WTC11 (cell line): ENCODE measurements at regions not wholly inside any gene's neighbourhood (a gene's known extent, or its start where the extent isn't known, plus 50 kb on each side); places are given as distances from the start of the nearest gene placed in this dataset.

Experiments
- ATAC-seq: fragments of 200-7000 bp; cut with Tn5 transposase; 2 replicates; pipeline ENCODE4 v1.10.0; 2021; ENCODE audit warnings: mild to moderate bottlenecking, moderate library complexity
- CTCF ChIA-PET: fragments of 300-600 bp; sonication (Branson Sonifier 250); formaldehyde crosslinking; loops from one replicate; lab custom pipeline; 2021; ENCODE audit warnings: antibody characterized with exemption; lab: Charles Lee
- POLR2A ChIA-PET: fragments of 350-600 bp; sonication (Branson Sonifier 250); formaldehyde crosslinking; loops from one replicate; lab custom pipeline; 2021; ENCODE audit warnings: antibody characterized with exemption; lab: Charles Lee
- DNase-seq: peaks from one replicate; pipeline ENCODE4 v3.0.0; 2021; ENCODE audit warnings: low spot score
- H3K27ac Mint-ChIP-seq: 2 replicates; pipeline ENCODE4 v1.8.0; 2021; ENCODE audit warnings: mixed read lengths
- H3K27me3 Mint-ChIP-seq: 2 replicates; pipeline ENCODE4 v1.8.0; 2021; ENCODE audit warnings: low read depth, mild to moderate bottlenecking, moderate library complexity, mixed read lengths
- H3K36me3 Mint-ChIP-seq: 2 replicates; pipeline ENCODE4 v1.8.0; 2021; ENCODE audit warnings: mixed read lengths
- H3K4me1 Mint-ChIP-seq: 2 replicates; pipeline ENCODE4 v1.8.0; 2022; ENCODE audit warnings: mixed read lengths
- H3K4me3 Mint-ChIP-seq: 2 replicates; pipeline ENCODE4 v1.8.0; 2021; ENCODE audit warnings: mild to moderate bottlenecking, moderate library complexity, mixed read lengths
- H3K9me3 Mint-ChIP-seq: 2 replicates; pipeline ENCODE4 v1.8.0; 2021; ENCODE audit warnings: mixed read lengths
- ATF1 ChIP-seq: sonication (generic); formaldehyde crosslinking; IDR thresholded peaks from 2 replicates; pipeline ENCODE4 v1.8.1; 2023; ENCODE audit warnings: mild to moderate bottlenecking, moderate library complexity, missing genetic modification reagents
- CREB1 ChIP-seq: sonication (generic); formaldehyde crosslinking; IDR thresholded peaks from 2 replicates; pipeline ENCODE4 v1.8.0; 2023; ENCODE audit warnings: mild to moderate bottlenecking, missing genetic modification reagents
- EMX1 ChIP-seq: fragments of 250-450 bp; sonication (Bioruptor Pico); IDR thresholded peaks from 2 replicates; pipeline ENCODE4 v1.8.0; 2021; ENCODE audit warnings: mild to moderate bottlenecking
- FOXJ3 ChIP-seq: sonication (generic); formaldehyde crosslinking; IDR thresholded peaks from 2 replicates; pipeline ENCODE4 v1.9.0; 2021; ENCODE audit warnings: missing genetic modification reagents, mild to moderate bottlenecking, borderline replicate concordance
- FOXK1 ChIP-seq: sonication (generic); formaldehyde crosslinking; IDR thresholded peaks from 2 replicates; pipeline ENCODE4 v1.8.0; 2022; ENCODE audit warnings: mild to moderate bottlenecking, moderate library complexity, missing genetic modification reagents
- MYBL2 ChIP-seq: sonication (generic); formaldehyde crosslinking; IDR thresholded peaks from 2 replicates; pipeline ENCODE4 v1.8.1; 2023; ENCODE audit warnings: mild to moderate bottlenecking, moderate library complexity, missing genetic modification reagents
- NFYB ChIP-seq: sonication (generic); formaldehyde crosslinking; conservative IDR thresholded peaks from 2 replicates; pipeline ENCODE4 v1.8.0; 2022; ENCODE audit warnings: low read depth, missing genetic modification reagents
- SP1 ChIP-seq: sonication (generic); formaldehyde crosslinking; conservative IDR thresholded peaks from 2 replicates; pipeline ENCODE4 v1.8.1; 2022; ENCODE audit warnings: missing genetic modification reagents
- TEAD4 ChIP-seq: sonication (generic); formaldehyde crosslinking; IDR thresholded peaks from 2 replicates; pipeline ENCODE4 v1.8.0; 2022; ENCODE audit warnings: mild to moderate bottlenecking, missing genetic modification reagents
- ZNF138 ChIP-seq: sonication (generic); formaldehyde crosslinking; conservative IDR thresholded peaks from 2 replicates; pipeline ENCODE4 v1.8.1; 2022; ENCODE audit warnings: mild to moderate bottlenecking, moderate library complexity, missing genetic modification reagents
- ZNF232 ChIP-seq: sonication (generic); formaldehyde crosslinking; IDR thresholded peaks from 2 replicates; pipeline ENCODE4 v1.8.0; 2022; ENCODE audit warnings: mild to moderate bottlenecking, missing genetic modification reagents
- ZNF416 ChIP-seq: fragments of 250-450 bp; sonication (Bioruptor Pico); IDR thresholded peaks from 2 replicates; pipeline ENCODE4 v1.9.0; 2021; ENCODE audit warnings: mild to moderate bottlenecking, inconsistent platforms
- TF ChIP-seq, protein P1 (sequence below): sonication (generic); formaldehyde crosslinking; IDR thresholded peaks from 2 replicates; pipeline ENCODE4 v1.8.0; 2022; ENCODE audit warnings: mild to moderate bottlenecking, missing genetic modification reagents
- TF ChIP-seq, protein P2 (sequence below): sonication (generic); formaldehyde crosslinking; conservative IDR thresholded peaks from 2 replicates; pipeline ENCODE4 v1.8.1; 2023; ENCODE audit warnings: mild to moderate bottlenecking, low read depth, missing genetic modification reagents, moderate library complexity
- TF ChIP-seq, protein P3 (sequence below): sonication (generic); formaldehyde crosslinking; IDR thresholded peaks from 2 replicates; pipeline ENCODE4 v1.8.1; 2023; ENCODE audit warnings: mild to moderate bottlenecking, missing genetic modification reagents
- TF ChIP-seq, protein P4 (sequence below): sonication (generic); formaldehyde crosslinking; IDR thresholded peaks from 2 replicates; pipeline ENCODE4 v1.8.1; 2022; ENCODE audit warnings: low read depth, mild to moderate bottlenecking, moderate library complexity, missing genetic modification reagents, borderline replicate concordance
- TF ChIP-seq, protein P5 (sequence below): sonication (generic); formaldehyde crosslinking; IDR thresholded peaks from 2 replicates; pipeline ENCODE4 v1.8.1; 2022; ENCODE audit warnings: mild to moderate bottlenecking, moderate library complexity, missing genetic modification reagents
- TF ChIP-seq, protein P6 (sequence below): sonication (generic); formaldehyde crosslinking; IDR thresholded peaks from 2 replicates; pipeline ENCODE4 v1.8.1; 2022; ENCODE audit warnings: low read depth, missing genetic modification reagents, borderline replicate concordance
- TF ChIP-seq, protein P7 (sequence below): sonication (generic); formaldehyde crosslinking; IDR thresholded peaks from 2 replicates; pipeline ENCODE4 v1.8.0; 2022; ENCODE audit warnings: mild to moderate bottlenecking, missing genetic modification reagents
- TF ChIP-seq, protein P8 (sequence below): fragments of 250-450 bp; sonication (Bioruptor Pico); IDR thresholded peaks from 2 replicates; pipeline ENCODE4 v1.9.0; 2021; ENCODE audit warnings: moderate library complexity, mild to moderate bottlenecking, inconsistent platforms, borderline replicate concordance

DNA sequence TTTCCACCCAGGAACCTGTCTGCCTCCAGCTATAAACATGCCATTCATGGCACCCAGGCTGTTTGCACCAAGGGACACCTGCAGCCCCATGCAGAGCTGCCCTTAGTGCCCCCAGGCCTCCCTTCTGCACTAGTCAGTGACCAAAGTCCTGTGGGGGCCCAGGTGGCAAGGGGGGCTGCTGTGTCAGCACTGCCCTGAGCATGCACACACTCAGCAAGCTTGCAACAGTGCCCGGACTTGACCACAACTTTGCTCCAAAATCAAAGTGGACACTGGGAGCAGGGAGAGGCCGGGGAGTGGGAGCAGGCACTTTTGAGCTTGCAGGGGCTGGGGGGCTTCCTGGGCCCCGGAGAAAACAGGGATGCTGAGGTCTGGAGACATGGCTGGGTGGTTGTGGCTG is 192.9 kb upstream of the MBL2 start:
- DNase-seq (no peak), ATAC-seq (no peak)
- Mint-ChIP-seq H3K4me1 (peaks cover 71% of the 10 kb centered on the region), H3K27me3 (no peaks in the 10 kb centered on the region), H3K27ac (peak overlapping the region; percentile 99), H3K9me3 (peaks cover 12% of the 10 kb centered on the region), H3K36me3 (peaks cover 10% of the 10 kb centered on the region), H3K4me3 (no peak overlapping the region)
- no peak for TF ChIP-seq CREB1 (CRISPR knock-in tag)
- TF ChIP-seq, protein P1, sequence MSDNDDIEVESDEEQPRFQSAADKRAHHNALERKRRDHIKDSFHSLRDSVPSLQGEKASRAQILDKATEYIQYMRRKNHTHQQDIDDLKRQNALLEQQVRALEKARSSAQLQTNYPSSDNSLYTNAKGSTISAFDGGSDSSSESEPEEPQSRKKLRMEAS (CRISPR knock-in tag): no peak
- ChIA-PET POLR2A (no interaction called here), CTCF (interaction anchor here (0.6 to 1.8 kb wide), 2 partner anchors 14 to 148 kb away, joined by 3 to 6 read pairs; no protein-coding TSS in a partner anchor)

DNA sequence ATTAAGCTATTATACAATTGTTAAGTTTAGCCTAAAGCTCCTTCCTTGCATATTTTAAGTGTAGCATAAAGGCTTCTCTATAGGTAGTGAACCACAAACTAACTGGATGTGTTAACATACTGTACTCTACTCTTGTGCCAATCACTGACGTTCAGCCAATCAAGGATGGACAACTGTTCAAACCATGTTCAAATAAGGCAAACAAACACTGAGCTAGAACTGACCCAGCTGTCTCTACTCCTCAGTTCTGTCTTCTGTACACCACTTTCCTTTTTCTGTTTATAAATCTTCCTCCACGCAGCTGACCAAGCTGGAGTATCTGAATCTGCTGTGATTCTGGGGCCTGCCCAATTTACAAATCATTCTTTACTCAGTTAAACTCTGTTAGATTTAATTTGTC is 188.7 kb upstream of the MBL2 start:
- H3K4me1 Mint-ChIP-seq: peaks cover 46% of the 10 kb centered on the region
- no peaks in the 10 kb centered on the region for H3K27me3 Mint-ChIP-seq
- ATAC-seq (no peak), DNase-seq (no peak)
- no peaks in the 10 kb centered on the region for H3K9me3 Mint-ChIP-seq
- 0 out of 2 replicates have a peak, but pooled peaks cover 6% of the 10 kb centered on the region for H3K36me3 Mint-ChIP-seq
- TF ChIP-seq ZNF138 (CRISPR knock-in tag) (no peak), CREB1 (CRISPR knock-in tag) (no peak), FOXK1 (CRISPR knock-in tag) (no peak), NFYB (CRISPR knock-in tag) (no peak), ZNF232 (no peak), EMX1 (CRISPR knock-in tag) (no peak), FOXJ3 (CRISPR knock-in tag) (no peak), TEAD4 (no peak), ATF1 (CRISPR knock-in tag) (no peak), ZNF416 (CRISPR knock-in tag) (no peak), MYBL2 (CRISPR knock-in tag) (no peak), SP1 (CRISPR knock-in tag) (no peak)
- TF ChIP-seq, protein P2, sequence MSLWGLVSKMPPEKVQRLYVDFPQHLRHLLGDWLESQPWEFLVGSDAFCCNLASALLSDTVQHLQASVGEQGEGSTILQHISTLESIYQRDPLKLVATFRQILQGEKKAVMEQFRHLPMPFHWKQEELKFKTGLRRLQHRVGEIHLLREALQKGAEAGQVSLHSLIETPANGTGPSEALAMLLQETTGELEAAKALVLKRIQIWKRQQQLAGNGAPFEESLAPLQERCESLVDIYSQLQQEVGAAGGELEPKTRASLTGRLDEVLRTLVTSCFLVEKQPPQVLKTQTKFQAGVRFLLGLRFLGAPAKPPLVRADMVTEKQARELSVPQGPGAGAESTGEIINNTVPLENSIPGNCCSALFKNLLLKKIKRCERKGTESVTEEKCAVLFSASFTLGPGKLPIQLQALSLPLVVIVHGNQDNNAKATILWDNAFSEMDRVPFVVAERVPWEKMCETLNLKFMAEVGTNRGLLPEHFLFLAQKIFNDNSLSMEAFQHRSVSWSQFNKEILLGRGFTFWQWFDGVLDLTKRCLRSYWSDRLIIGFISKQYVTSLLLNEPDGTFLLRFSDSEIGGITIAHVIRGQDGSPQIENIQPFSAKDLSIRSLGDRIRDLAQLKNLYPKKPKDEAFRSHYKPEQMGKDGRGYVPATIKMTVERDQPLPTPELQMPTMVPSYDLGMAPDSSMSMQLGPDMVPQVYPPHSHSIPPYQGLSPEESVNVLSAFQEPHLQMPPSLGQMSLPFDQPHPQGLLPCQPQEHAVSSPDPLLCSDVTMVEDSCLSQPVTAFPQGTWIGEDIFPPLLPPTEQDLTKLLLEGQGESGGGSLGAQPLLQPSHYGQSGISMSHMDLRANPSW (CRISPR knock-in tag): no peak
- TF ChIP-seq, protein P3, sequence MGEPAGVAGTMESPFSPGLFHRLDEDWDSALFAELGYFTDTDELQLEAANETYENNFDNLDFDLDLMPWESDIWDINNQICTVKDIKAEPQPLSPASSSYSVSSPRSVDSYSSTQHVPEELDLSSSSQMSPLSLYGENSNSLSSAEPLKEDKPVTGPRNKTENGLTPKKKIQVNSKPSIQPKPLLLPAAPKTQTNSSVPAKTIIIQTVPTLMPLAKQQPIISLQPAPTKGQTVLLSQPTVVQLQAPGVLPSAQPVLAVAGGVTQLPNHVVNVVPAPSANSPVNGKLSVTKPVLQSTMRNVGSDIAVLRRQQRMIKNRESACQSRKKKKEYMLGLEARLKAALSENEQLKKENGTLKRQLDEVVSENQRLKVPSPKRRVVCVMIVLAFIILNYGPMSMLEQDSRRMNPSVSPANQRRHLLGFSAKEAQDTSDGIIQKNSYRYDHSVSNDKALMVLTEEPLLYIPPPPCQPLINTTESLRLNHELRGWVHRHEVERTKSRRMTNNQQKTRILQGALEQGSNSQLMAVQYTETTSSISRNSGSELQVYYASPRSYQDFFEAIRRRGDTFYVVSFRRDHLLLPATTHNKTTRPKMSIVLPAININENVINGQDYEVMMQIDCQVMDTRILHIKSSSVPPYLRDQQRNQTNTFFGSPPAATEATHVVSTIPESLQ (CRISPR knock-in tag): no peak
- TF ChIP-seq, protein P4, sequence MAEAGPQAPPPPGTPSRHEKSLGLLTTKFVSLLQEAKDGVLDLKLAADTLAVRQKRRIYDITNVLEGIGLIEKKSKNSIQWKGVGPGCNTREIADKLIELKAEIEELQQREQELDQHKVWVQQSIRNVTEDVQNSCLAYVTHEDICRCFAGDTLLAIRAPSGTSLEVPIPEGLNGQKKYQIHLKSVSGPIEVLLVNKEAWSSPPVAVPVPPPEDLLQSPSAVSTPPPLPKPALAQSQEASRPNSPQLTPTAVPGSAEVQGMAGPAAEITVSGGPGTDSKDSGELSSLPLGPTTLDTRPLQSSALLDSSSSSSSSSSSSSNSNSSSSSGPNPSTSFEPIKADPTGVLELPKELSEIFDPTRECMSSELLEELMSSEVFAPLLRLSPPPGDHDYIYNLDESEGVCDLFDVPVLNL (CRISPR knock-in tag): no peak
- TF ChIP-seq, protein P5, sequence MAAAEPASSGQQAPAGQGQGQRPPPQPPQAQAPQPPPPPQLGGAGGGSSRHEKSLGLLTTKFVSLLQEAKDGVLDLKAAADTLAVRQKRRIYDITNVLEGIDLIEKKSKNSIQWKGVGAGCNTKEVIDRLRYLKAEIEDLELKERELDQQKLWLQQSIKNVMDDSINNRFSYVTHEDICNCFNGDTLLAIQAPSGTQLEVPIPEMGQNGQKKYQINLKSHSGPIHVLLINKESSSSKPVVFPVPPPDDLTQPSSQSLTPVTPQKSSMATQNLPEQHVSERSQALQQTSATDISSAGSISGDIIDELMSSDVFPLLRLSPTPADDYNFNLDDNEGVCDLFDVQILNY (CRISPR knock-in tag): no peak
- TF ChIP-seq, protein P6, sequence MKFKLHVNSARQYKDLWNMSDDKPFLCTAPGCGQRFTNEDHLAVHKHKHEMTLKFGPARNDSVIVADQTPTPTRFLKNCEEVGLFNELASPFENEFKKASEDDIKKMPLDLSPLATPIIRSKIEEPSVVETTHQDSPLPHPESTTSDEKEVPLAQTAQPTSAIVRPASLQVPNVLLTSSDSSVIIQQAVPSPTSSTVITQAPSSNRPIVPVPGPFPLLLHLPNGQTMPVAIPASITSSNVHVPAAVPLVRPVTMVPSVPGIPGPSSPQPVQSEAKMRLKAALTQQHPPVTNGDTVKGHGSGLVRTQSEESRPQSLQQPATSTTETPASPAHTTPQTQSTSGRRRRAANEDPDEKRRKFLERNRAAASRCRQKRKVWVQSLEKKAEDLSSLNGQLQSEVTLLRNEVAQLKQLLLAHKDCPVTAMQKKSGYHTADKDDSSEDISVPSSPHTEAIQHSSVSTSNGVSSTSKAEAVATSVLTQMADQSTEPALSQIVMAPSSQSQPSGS (CRISPR knock-in tag): no peak
- TF ChIP-seq, protein P7, sequence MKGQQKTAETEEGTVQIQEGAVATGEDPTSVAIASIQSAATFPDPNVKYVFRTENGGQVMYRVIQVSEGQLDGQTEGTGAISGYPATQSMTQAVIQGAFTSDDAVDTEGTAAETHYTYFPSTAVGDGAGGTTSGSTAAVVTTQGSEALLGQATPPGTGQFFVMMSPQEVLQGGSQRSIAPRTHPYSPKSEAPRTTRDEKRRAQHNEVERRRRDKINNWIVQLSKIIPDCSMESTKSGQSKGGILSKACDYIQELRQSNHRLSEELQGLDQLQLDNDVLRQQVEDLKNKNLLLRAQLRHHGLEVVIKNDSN (CRISPR knock-in tag): no peak
- TF ChIP-seq, protein P8, sequence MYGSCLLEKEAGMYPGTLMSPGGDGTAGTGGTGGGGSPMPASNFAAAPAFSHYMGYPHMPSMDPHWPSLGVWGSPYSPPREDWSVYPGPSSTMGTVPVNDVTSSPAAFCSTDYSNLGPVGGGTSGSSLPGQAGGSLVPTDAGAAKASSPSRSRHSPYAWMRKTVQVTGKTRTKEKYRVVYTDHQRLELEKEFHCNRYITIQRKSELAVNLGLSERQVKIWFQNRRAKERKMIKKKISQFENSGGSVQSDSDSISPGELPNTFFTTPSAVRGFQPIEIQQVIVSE (CRISPR knock-in tag): no peak
- H3K4me3 Mint-ChIP-seq: no peak overlapping the region
- ChIA-PET POLR2A (no interaction called here), CTCF (interaction anchor here (1.0 to 1.3 kb wide), 2 partner anchors 10 to 249 kb away, joined by 3 read pairs; no protein-coding TSS in a partner anchor)
- H3K27ac Mint-ChIP-seq: no peak overlapping the region
